SIG-M5 treated with dmso at 0.1 percent for 504 hours (cell line): ENCODE measurements at regions not wholly inside any gene's neighbourhood (a gene's known extent, or its start where the extent isn't known, plus 50 kb on each side); places are given as distances from the start of the nearest gene placed in this dataset.
"Not testable (repeated sequence)": the region's sequence is repeated elsewhere in the genome, so short reads cannot be mapped to it uniquely, and the experiment has no call there.

Experiments
- DNase-seq: peaks from one replicate; lab custom pipeline; 2025; ENCODE audit not compliant: unreplicated experiment; lab: John Stamatoyannopoulos, UW

- no peak for DNase-seq
Observed at GRCh38 chr3:137295336-137295735, 337.6 kb downstream of the IL20RB start.

DNA sequence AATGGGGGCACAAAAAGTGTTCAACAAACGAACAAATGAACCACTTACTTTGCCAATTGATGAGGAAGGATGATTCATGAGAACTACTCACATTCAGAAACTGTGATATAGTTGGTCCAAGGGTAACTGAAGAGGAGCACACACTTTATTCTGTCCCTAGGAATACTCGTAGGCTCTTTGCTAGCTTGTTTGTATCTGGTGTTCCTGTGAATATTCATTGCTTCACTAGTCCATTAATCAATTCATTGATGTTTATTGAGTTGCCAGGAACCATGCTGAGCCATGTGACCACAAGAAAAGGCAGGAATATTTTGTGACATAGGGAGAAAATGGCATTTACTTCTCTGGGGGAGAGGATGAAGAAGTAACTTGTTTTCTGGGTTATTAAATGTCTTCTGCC lies 338.3 kb downstream of the IL20RB start:
- no peak for DNase-seq

GRCh38 chr3:137297770-137298169 lies 340.0 kb downstream of the IL20RB start:
- no peak for DNase-seq

DNA sequence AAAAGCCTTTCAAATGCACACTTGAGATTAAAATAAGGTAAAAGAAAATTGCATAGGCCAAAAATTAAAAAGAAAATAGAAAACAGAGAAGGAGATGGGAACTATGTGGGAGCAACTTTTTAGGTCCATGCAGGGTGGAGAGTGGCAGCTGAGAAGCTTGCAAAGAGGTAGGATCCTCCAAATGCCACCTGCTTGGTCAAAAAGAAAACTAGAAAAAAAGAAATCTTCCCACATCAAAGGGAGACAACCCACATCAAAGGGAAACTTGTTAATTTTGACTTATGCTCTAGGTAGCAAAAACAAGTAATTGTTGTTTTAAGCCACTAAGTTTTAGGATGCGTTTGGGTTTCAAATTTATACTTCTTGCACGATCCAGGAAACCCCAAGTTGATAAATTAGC lies 342.9 kb downstream of the IL20RB start:
- no peak for DNase-seq

DNA sequence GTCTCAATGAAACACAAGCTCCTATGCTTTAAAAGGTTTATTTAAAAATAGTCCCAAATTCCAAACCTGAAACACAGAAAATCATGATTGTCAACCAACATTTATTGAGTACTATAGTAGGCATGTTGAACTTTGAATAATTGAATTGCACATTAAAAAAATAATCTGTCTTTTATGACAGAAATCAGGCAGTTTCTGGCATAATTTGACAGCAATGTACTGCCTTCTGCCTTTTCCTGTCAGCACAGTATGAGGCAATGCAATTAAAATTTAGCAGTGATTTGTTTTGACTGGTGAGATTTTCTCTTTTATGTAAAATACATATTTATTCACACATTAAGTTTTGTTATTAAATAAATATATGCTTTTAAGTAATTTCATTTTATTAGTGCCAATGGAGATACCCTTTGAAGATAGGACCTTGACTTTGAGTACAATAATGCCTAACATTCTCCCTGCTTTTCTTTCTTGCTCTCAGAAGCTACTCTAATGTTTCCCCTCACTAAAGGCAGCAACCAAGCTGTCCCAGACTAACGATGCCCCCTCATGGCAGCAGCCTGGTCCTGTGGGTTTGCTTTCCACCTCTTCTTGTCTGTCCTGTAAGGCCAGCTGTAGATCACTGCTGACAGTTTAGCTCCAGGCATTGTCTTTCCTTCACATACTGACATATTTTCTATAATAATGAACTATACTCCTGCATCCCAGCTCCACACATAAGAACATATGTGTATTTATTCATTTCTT lies 346.7 kb downstream of the IL20RB start:
- DNase-seq, result no peak

- no peak for DNase-seq
Observed at GRCh38 chr3:137324114-137324513, 366.3 kb downstream of the IL20RB start.

DNA sequence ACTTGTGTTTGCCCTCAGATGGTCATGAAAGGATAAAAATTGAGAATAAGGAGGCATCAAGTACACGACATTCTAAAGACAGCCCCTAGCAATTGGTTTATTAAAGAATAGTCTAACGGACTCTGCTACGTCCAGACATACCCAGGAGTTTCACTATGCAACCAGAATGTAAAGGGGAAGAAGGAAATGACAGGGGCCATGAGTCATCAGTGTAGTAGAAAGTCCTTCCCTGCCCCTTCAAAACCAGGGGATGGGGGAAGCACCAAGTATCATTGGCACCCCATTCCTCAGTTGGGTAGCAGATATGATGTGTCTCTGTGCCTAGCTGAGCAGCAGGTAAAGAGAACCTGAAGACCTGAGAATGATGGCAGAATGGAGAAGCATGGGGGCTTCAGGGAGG lies 367.4 kb downstream of the IL20RB start:
- no peak for DNase-seq

DNA sequence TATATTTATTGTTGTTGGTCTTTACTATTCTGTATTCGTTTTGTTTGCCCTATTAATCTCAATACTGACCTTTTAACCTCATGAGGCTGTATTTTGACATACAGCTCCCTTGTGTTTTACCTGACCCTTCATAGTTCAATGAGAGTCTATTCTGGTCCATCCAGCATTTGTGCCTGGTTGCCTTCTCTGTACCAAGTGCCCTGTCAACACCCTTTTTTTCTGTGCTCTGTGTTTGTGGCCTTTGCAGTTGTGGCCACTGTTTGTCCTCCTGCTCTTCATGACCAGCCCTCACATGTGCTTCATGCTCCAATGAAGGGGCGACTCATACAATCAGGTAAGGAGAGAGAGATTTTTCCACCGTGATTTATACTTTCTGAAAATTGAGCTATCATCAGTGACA lies 368.2 kb downstream of the IL20RB start:
- DNase-seq, result no peak

DNA sequence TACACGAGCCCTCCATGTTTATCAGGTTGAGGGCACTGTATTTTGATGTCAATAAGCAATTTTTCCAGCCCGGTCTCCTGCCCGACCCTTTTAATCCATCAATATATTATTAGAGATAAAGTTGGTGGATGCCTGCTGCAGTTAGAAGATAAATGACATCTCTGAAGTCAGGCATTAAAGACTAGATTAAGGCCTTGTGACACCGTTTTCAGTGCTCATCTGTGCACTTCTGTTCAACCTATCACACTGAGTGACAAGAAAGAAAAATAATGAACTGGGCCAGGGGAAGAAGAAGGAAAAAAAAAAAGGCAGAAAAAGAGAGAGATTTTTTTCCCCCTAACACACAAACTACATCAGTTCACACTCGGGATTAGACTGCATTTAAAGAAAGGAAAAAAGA lies 371.8 kb downstream of the IL20RB start:
- no peak for DNase-seq

DNA sequence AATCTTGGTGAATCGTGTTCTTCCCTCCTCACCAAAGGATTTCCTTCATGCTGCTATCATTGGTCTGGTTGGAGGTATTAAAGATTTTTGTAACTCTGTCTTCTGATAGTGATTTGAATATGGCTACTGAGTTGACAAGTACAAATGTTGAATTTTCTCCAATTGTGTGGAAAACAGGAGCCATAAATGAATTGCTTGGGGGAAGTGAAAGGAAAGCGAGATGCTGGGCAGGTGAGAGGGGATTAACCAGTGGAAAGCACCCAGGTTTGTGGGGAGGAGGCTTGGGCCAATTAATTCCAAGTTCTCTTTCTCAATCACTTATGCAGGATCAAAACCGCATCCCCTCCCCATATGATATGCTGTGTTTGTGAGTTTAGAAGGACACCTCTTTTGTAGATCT lies 372.5 kb downstream of the IL20RB start:
- no peak for DNase-seq

DNA sequence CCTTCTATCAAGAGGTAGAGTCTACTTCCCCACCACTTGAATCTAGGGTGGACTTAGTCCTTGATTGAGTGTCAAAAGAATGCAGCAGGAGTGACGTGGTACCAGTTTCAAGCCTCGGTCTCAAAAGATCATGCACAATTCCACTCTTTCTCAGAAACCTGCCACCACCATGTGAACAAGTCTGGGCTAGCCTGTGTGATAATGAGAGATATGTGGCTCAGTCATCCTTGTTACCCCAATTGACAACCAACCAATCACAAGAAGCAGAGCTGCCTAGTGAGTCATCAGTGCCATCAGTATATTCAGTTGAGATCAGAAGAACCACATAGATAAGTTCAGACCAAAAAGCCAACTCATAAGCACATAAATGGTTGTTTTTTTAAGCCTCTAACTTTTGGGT lies 374.5 kb downstream of the IL20RB start:
- no peak for DNase-seq

GRCh38 chr3:137335478-137335877 lies 377.7 kb downstream of the IL20RB start:
- no peak for DNase-seq

- DNase-seq, result not testable (repeated sequence)
Observed at GRCh38 chr3:137338400-137338799, 380.6 kb downstream of the IL20RB start.

DNA sequence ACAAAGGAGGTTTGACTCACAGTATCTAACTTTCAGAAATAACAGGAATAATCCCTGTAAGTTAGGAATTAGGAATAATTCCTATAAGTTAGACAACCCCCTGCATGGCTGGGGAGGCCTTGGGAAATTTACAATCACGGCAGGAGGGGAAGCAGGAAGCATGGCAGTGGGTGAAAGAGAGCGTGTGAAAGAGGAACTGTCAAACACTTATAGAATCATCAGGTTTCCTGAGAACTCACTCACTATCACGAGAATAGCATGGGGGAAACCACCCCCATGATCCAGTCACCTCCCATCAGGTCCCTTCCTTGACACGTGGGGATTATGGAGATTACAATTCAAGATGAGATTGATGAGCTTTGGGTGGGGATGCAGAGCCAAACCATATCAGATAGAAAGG lies 385.5 kb downstream of the IL20RB start:
- no peak for DNase-seq

GRCh38 chr3:137347132-137347531 lies 389.3 kb downstream of the IL20RB start:
- no peak for DNase-seq

DNA sequence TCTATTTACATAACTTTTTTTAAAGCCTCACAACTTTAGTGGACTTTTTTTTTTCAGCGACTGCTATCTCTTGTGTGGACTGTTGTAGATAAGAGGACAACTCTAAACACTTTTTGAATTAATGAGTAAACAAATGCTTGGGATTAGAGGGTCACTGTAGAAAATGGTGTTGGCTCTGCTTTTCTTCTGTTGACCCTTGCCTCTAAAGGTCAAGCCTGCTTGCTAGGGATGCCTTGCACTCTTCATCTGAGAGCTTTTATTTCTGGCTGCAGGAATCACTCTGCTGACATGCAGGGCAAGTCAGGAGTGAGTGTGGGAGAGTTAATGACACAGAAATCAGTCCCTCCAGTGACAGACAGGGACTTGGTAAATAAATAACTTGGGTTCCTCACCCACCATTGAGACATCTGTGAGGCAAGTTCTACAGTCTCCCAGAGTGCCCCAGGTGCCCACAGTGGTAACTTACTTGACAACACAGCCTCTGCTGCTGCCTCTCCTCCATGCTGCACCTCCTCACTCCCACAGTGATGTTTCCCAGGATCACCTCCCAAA lies 390.1 kb downstream of the IL20RB start:
- no peak for DNase-seq

GRCh38 chr3:137348936-137349335 lies 391.2 kb downstream of the IL20RB start:
- DNase-seq, result no peak

- DNase-seq, result no peak
Observed at GRCh38 chr3:137349557-137350348, 392.0 kb downstream of the IL20RB start.

DNA sequence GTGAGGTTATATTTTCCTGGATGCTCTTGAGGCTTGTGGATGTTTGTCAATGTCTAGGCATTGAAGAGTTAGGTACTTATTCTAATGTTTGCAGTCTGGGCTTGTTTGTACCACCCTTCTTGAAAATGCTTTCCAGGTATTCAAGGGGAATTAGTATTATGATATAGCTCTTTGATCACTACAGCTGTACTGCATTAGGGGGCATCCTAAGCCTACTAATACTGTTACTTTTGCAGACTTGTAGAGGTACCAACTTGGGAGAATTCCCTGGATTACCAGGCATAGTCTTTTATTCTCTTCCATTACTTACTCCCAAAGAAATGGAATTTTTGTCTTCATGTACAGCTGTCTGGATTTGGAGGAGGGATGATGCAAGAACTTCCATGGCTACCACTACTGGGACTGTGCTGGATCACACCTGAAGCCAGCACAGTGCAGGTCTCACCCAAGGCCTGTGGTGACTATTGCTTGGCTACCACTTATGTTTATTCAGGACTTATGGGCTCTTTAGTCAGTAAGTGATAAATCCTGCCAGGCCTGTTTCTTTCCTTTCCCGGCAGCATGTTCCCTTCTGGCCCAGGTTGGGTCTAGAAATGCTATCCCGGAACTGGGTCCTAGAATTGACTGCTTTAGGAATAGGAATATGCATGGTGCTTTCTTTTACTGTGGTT lies 402.9 kb downstream of the IL20RB start:
- DNase-seq, result no peak

- DNase-seq, result no peak
Observed at GRCh38 chr3:137382005-137382594, 382.0 kb upstream of the SOX14 start.

GRCh38 chr3:137385922-137386321 lies 378.2 kb upstream of the SOX14 start:
- no peak for DNase-seq
